AG04450 (cell line): ENCODE measurements at regions not wholly inside any gene's neighbourhood (a gene's known extent, or its start where the extent isn't known, plus 50 kb on each side); places are given as distances from the start of the nearest gene placed in this dataset.

Source experiments
- CTCF ChIA-PET: fragments of 300-600, 350-600 bp; formaldehyde crosslinking; extraction: SDS; loops from one replicate; lab custom pipeline; 2022; ENCODE audit warnings: antibody characterized with exemption, inconsistent platforms; lab: Charles Lee
- POLR2A ChIA-PET: fragments of 350-600 bp; formaldehyde crosslinking; extraction: SDS; loops from one replicate; lab custom pipeline; 2021; ENCODE audit warnings: antibody characterized with exemption, inconsistent platforms; lab: Yijun Ruan, JAX
- DNase-seq: peaks from one replicate; pipeline ENCODE4 v3.0.0-alpha.2; 2011; ENCODE audit warnings: low read depth, low spot score
- H3K27ac ChIP-seq: one replicate; pipeline ENCODE4 v1.5.1; 2012; ENCODE audit warnings: low read depth, low read length, control low read depth
- H3K27me3 ChIP-seq: one replicate; pipeline ENCODE4 v1.6.0; 2012; ENCODE audit warnings: low read length; ENCODE audit not compliant: control insufficient read depth, insufficient read depth
- H3K4me3 ChIP-seq: 2 replicates; pipeline ENCODE4 v1.5.1; 2011; ENCODE audit warnings: mild to moderate bottlenecking, low read depth, low read length, control low read depth
- H3K9me3 ChIP-seq: 2 replicates; pipeline ENCODE4 v1.5.1; 2012; ENCODE audit warnings: low read length; ENCODE audit not compliant: control insufficient read depth, insufficient read depth
- TF ChIP-seq, protein P1 (sequence below): IDR thresholded peaks from 2 replicates; pipeline ENCODE4 v1.5.1; 2011; ENCODE audit warnings: low read depth, low read length, control low read depth, inconsistent platforms

DNA sequence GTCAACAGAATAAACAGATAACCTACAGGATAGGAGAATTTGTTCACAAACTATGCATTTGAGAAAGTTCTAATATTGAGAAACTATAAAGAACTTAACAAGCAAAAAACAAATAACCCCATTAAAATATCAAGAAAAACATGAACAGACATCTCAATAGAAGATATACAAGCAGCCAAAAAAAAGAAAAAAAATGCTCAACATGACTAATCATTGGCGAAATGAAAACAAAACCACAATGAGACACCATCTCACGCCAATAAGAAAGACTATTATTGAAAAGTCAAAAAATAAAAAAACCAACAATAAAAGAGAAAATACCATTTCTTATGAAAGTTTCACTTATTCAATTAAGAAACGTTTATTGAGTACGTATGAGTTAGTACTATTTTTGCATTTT is 800.5 kb downstream of the CBLN2 start:
- ChIA-PET POLR2A (no interaction called here), CTCF (no interaction called here)
- H3K4me3 ChIP-seq: no peak overlapping the region
- H3K9me3 ChIP-seq: no peaks in the 10 kb centered on the region
- H3K27ac ChIP-seq: no peak overlapping the region
- TF ChIP-seq, protein P1, sequence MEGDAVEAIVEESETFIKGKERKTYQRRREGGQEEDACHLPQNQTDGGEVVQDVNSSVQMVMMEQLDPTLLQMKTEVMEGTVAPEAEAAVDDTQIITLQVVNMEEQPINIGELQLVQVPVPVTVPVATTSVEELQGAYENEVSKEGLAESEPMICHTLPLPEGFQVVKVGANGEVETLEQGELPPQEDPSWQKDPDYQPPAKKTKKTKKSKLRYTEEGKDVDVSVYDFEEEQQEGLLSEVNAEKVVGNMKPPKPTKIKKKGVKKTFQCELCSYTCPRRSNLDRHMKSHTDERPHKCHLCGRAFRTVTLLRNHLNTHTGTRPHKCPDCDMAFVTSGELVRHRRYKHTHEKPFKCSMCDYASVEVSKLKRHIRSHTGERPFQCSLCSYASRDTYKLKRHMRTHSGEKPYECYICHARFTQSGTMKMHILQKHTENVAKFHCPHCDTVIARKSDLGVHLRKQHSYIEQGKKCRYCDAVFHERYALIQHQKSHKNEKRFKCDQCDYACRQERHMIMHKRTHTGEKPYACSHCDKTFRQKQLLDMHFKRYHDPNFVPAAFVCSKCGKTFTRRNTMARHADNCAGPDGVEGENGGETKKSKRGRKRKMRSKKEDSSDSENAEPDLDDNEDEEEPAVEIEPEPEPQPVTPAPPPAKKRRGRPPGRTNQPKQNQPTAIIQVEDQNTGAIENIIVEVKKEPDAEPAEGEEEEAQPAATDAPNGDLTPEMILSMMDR: no peak
- DNase-seq: no peak
- no peaks in the 10 kb centered on the region for H3K27me3 ChIP-seq

DNA sequence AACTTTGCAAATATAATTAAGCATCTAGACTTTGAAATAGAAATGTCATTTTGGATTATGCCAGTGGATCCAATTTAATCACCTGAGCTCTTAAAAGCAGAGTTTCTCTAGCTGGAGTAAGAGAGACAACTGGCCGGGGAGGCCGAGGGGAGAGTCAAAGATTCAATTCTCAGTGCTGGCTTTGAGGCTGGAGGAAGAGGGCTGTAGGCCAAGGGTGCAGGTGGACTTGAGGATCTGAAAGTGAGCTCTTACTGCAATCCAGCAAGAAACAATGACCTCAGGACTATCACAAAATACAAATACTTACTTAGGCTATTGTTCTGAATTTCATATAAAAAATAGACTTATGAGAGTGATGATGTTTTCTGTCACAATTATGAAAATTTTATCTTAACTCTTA is 814.5 kb downstream of the CBLN2 start:
- ChIA-PET CTCF (no interaction called here), POLR2A (no interaction called here)
- Histone ChIP-seq H3K27ac (no peak overlapping the region), H3K27me3 (no peaks in the 10 kb centered on the region), H3K9me3 (no peaks in the 10 kb centered on the region), H3K4me3 (no peak overlapping the region)
- TF ChIP-seq, protein P1: no peak
- DNase-seq: no peak

DNA sequence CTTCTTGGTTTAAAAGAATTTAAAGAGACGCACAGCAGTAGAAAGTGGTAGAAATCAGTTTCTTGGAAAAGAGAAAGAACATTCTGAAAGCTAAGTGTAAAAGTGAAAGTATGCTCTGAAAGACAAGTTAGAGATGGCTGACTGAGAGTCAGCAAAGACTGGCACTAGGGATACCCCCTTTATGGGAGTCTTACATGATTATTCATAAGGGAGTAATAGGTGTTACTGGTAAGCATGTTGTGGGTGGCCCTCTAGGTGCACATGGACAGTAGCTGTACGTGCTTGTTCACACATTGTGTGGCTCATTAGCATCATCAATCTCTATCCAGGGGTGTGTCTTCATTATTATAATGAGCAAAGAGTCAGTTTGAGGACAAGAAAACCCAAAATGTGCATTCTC is 816.2 kb downstream of the CBLN2 start:
- POLR2A ChIA-PET: no interaction called here
- Histone ChIP-seq H3K4me3 (no peak overlapping the region), H3K27ac (no peak overlapping the region), H3K9me3 (no peaks in the 10 kb centered on the region), H3K27me3 (no peaks in the 10 kb centered on the region)
- CTCF ChIA-PET: no interaction called here
- TF ChIP-seq, protein P1: no peak
- no peak for DNase-seq

DNA sequence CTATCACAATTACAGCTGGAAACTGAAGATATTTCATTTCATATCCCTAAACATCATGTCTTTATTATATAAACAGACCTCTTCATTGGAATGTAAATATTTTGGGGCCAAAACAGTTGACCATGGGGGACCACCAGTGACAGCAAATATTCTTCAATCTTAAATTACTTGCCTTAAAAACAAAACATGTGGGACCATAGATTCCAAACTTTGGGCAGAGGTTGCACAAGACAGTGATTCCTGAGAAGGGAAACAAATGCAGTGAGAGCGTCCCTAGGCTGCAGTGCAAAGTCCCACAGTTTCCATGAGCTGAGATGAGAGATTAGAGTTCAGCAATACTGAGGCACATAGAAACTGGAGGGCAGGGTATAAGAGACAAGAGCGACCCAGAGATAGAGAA is 818.9 kb downstream of the CBLN2 start:
- DNase-seq: no peak
- TF ChIP-seq, protein P1: no peak
- ChIA-PET CTCF (no interaction called here), POLR2A (no interaction called here)
- H3K27me3 ChIP-seq: no peaks in the 10 kb centered on the region
- no peak overlapping the region for H3K4me3 ChIP-seq
- no peaks in the 10 kb centered on the region for H3K9me3 ChIP-seq
- no peak overlapping the region for H3K27ac ChIP-seq

DNA sequence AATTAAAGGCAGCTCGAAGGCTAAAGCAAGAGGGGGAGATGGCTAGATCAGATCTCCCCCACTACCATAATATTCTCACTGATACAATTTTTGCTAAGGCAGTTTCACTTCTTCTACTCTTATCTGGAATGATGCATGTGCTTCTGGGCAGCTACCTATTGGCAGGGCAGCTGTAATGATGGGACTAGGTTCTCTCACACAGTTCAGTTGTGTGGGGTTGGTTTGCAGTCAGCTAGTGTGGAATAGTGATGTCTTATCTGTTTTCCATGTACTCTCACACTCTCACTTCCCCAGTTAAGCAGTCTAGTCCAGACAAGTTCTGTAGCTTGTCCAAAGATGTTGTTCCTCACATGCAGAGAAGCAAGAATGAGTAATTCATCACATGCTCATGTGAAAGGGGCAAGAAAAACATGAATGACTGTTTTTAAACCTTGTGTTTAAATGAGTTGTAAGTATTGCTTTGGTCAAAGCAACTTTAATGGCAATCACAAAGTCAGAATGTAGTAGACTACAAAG is 836.1 kb downstream of the CBLN2 start:
- TF ChIP-seq, protein P1: no peak
- ChIA-PET CTCF (no interaction called here), POLR2A (no interaction called here)
- Histone ChIP-seq H3K27ac (no peak overlapping the region), H3K4me3 (no peak overlapping the region), H3K27me3 (no peaks in the 10 kb centered on the region), H3K9me3 (no peaks in the 10 kb centered on the region)
- no peak for DNase-seq
